Uterus (tissue), 2 donors: ENCODE measurements at regions not wholly inside any gene's neighbourhood (a gene's known extent, or its start where the extent isn't known, plus 50 kb on each side); places are given as distances from the start of the nearest gene placed in this dataset.

Experiments used
- CTCF ChIP-seq, 4 experiments: fragments of 200-600 bp in 2 of 4; fragments of 450-650 bp in 2 of 4; sonication (generic) in 2 of 4; IDR thresholded peaks; one replicate each; pipeline ENCODE4 v1.5.1; 2016 to 2019; ENCODE audit warnings: antibody characterized with exemption in 4 of 4, mild to moderate bottlenecking in 2 of 4, moderate library complexity in 1 of 4
- POLR2A ChIP-seq, 2 donors: fragments of 450-650 bp; IDR thresholded peaks; one replicate each; pipeline ENCODE4 v1.6.1; 2016; ENCODE audit warnings: antibody characterized with exemption in 2 of 2, mild to moderate bottlenecking in 1 of 2, moderate library complexity in 1 of 2

GRCh38 chr16:26505496-26505895 is 561.2 kb upstream of the C16orf82 start:
- TF ChIP-seq CTCF (IDR thresholded peaks at IDR 0.05) = no peak
- TF ChIP-seq POLR2A (IDR thresholded peaks at IDR 0.05) = no peak
